ENCODE measurements at regions not wholly inside any gene's neighbourhood (a gene's known extent, or its start where the extent isn't known, plus 50 kb on each side); places are given as distances from the start of the nearest gene placed in this dataset.

DNA sequence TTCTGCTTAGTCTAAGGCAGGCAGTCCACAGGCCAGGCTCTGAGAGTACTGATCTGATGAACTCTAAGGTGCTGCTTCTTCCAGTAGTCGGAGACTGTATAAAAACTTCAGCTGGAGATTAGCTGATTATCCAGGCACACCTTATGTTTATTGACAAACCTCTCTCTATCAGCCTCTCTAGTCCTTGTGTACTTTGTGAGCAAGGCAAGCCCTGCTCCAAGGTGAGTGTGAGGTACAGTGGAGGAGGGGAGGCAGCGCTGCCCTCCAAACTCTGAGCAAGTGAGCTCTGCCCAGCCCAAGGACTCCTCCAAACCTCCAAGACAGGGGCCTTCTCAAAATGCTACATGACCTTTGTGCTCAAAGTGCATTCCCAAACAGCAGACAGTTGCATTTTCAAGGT lies 95.9 kb upstream of the CDKN3 start:
- Mint-ChIP-seq H3K27ac (no peak overlapping the region), H3K4me3 (no peak overlapping the region), H3K4me1 (no peaks in the 10 kb centered on the region), H3K9me3 (peaks cover 0 to 1% (median 0%) of the 10 kb centered on the region in 7 donors), H3K36me3 (no peaks in the 10 kb centered on the region), H3K27me3 (peaks cover 29% of the 10 kb centered on the region)
- Histone ChIP-seq H3K4me1 (ENCODE audit: control insufficient read depth, insufficient read depth, low read length, poor library complexity, severe bottlenecking) (no peaks in the 10 kb centered on the region), H3K4me3 (ENCODE audit: low read depth, low read length) (no peak overlapping the region), H3K9me3 (ENCODE audit: control insufficient read depth in 2 of 2, low read length in 2 of 2) (no peaks in the 10 kb centered on the region), H3K27me3 (ENCODE audit: control insufficient read depth, insufficient read depth, low read length) (peaks cover 9% of the 10 kb centered on the region), H3K36me3 (ENCODE audit: control insufficient read depth, insufficient read depth, low read length) (no peaks in the 10 kb centered on the region), H3K27ac (ENCODE audit: insufficient read depth, low read length, poor library complexity, severe bottlenecking) (no peak overlapping the region)
- DNase-seq (no peak), ATAC-seq (ENCODE audit: low read depth in 2 of 2) (no peak)

DNA sequence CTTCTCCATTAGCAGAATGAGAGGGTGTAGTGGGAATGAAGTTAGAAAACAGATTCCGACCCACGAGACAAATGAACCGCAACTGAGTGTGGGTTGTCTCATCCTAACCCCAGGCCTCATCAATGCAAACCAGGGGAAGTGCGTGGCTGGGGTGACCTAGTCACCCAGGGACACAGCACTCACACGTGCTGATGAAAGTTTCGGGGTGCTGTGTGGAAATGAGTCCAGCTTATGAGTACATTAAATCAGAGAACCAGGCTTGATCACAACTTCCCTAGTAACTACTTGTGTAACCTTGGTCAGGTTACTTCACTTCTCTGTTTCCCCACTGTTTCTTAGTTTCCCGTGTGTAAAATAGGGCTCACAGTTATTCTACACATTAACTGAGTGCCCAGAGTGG lies 95.4 kb upstream of the CDKN3 start:
- peaks cover 0 to 1% (median 0%) of the 10 kb centered on the region in 7 donors for H3K9me3 Mint-ChIP-seq
- H3K4me3 Mint-ChIP-seq: no peak overlapping the region
- Histone ChIP-seq H3K27ac (ENCODE audit: insufficient read depth, low read length, poor library complexity, severe bottlenecking) (no peak overlapping the region), H3K4me1 (ENCODE audit: control insufficient read depth, insufficient read depth, low read length, poor library complexity, severe bottlenecking) (no peaks in the 10 kb centered on the region), H3K36me3 (ENCODE audit: control insufficient read depth, insufficient read depth, low read length) (no peaks in the 10 kb centered on the region), H3K27me3 (ENCODE audit: control insufficient read depth, insufficient read depth, low read length) (peaks cover 9% of the 10 kb centered on the region), H3K9me3 (ENCODE audit: control insufficient read depth in 2 of 2, low read length in 2 of 2) (no peaks in the 10 kb centered on the region), H3K4me3 (ENCODE audit: low read depth, low read length) (no peak overlapping the region)
- H3K4me1 Mint-ChIP-seq: no peaks in the 10 kb centered on the region
- H3K27me3 Mint-ChIP-seq: peaks cover 26% of the 10 kb centered on the region
- DNase-seq (no peak), ATAC-seq (ENCODE audit: low read depth in 2 of 2) (no peak)
- H3K27ac Mint-ChIP-seq: no peak overlapping the region
- no peaks in the 10 kb centered on the region for H3K36me3 Mint-ChIP-seq

DNA sequence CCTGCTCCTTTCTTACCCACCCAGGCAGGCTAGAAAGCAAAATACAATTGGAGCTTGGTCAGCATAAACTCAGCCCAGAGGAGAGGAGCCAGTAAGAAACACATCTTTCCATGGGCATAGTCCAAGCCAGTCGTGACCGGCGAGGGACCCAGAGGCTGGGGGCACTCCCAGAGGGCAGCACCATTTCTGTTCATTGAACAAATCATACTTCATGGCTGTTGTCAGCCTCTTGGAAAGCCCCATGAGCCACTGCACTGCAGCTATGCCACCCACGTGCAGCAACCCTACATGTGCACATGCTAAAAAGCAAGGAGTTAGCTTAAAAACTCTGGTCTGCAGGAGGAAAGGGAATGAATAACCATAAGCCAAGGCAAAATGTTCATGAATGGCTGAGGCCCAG lies 90.0 kb upstream of the CDKN3 start:
- peaks cover 0 to 1% (median 0%) of the 10 kb centered on the region in 7 donors for H3K9me3 Mint-ChIP-seq
- H3K27ac ChIP-seq (ENCODE audit: insufficient read depth, low read length, poor library complexity, severe bottlenecking): no peak overlapping the region
- DNase-seq (no peak), ATAC-seq (ENCODE audit: low read depth in 2 of 2) (no peak)
- no peak overlapping the region for H3K4me3 ChIP-seq (ENCODE audit: low read depth, low read length)
- H3K27me3 ChIP-seq (ENCODE audit: control insufficient read depth, insufficient read depth, low read length): peaks cover 4% of the 10 kb centered on the region
- no peaks in the 10 kb centered on the region for H3K36me3 ChIP-seq (ENCODE audit: control insufficient read depth, insufficient read depth, low read length)
- no peaks in the 10 kb centered on the region for H3K9me3 ChIP-seq (ENCODE audit: control insufficient read depth in 2 of 2, low read length in 2 of 2)
- no peaks in the 10 kb centered on the region for H3K4me1 ChIP-seq (ENCODE audit: control insufficient read depth, insufficient read depth, low read length, poor library complexity, severe bottlenecking)
- no peak overlapping the region for H3K4me3 Mint-ChIP-seq
- H3K27me3 Mint-ChIP-seq: peaks cover 12% of the 10 kb centered on the region
- H3K4me1 Mint-ChIP-seq: no peaks in the 10 kb centered on the region
- H3K27ac Mint-ChIP-seq: no peak overlapping the region
- no peaks in the 10 kb centered on the region for H3K36me3 Mint-ChIP-seq

DNA sequence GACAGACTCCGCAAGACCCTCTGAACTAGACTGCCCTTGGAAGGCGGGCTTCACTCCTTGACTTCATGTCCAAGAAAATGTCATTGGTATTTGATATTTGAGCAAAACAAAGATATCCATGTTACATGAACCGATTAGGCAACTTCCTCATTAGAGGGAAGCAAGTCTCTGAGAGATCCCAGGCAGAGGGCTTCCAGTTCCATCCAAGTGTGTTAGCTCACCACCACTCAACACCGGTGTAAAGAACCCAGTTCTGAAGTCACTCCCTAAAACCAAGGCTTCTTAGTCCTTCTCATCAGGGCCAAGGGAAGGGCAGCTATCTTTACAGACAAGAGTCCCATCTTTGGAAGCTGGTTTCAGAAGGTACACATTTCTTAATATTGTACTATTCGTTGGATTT lies 87.2 kb upstream of the CDKN3 start:
- Mint-ChIP-seq H3K27ac (no peak overlapping the region), H3K9me3 (peaks cover 0 to under 1% (median 0%) of the 10 kb centered on the region in 7 donors), H3K36me3 (no peaks in the 10 kb centered on the region), H3K4me1 (no peaks in the 10 kb centered on the region), H3K27me3 (peaks cover 12% of the 10 kb centered on the region), H3K4me3 (no peak overlapping the region)
- no peaks in the 10 kb centered on the region for H3K36me3 ChIP-seq (ENCODE audit: control insufficient read depth, insufficient read depth, low read length)
- no peaks in the 10 kb centered on the region for H3K9me3 ChIP-seq (ENCODE audit: control insufficient read depth in 2 of 2, low read length in 2 of 2)
- no peak overlapping the region for H3K4me3 ChIP-seq (ENCODE audit: low read depth, low read length)
- ATAC-seq (ENCODE audit: low read depth in 2 of 2) (no peak), DNase-seq (no peak)
- no peaks in the 10 kb centered on the region for H3K4me1 ChIP-seq (ENCODE audit: control insufficient read depth, insufficient read depth, low read length, poor library complexity, severe bottlenecking)
- H3K27me3 ChIP-seq (ENCODE audit: control insufficient read depth, insufficient read depth, low read length): peaks cover 6% of the 10 kb centered on the region
- H3K27ac ChIP-seq (ENCODE audit: insufficient read depth, low read length, poor library complexity, severe bottlenecking): no peak overlapping the region

DNA sequence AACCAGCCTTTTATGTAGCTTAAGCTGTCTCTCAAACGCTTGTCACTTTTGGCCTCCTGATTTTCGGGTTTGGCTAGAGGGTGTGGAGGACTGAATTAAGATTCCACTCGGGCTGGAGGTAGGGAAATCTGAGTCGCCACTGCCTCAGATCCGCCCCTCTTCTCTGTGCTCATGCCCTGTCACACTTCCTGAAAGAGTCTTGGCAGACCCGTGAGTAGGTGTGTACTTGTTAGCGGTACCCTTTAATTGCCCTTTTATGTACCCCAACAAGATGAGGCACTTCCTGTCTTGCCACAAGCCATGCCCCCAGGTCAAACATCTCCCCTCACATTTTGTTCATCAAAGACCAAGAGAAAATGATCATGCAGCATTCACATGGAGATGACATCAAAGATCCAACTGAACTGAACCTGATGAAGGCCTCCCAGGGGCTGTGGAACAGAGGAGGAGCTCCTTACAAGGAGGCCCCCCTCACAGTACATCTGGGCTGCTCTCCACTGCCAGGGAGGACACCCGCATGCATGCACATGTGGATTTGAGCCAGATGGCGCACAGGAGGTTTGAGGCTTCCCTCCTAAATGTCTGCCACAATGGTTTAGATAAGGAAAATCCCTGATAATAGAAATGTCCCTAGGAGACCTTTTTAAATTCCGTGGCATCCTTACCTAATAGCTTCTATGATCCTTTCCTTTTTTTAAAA lies 86.5 kb upstream of the CDKN3 start:
- H3K27me3 ChIP-seq (ENCODE audit: control insufficient read depth, insufficient read depth, low read length): peaks cover 2% of the 10 kb centered on the region
- no peak overlapping the region for H3K4me3 Mint-ChIP-seq
- H3K4me1 Mint-ChIP-seq: no peaks in the 10 kb centered on the region
- no peak for ATAC-seq (ENCODE audit: low read depth in 2 of 2)
- H3K36me3 ChIP-seq (ENCODE audit: control insufficient read depth, insufficient read depth, low read length): no peaks in the 10 kb centered on the region
- H3K27me3 Mint-ChIP-seq: peaks cover 9% of the 10 kb centered on the region
- DNase-seq: no peak
- no peaks in the 10 kb centered on the region for H3K9me3 ChIP-seq (ENCODE audit: control insufficient read depth in 2 of 2, low read length in 2 of 2)
- no peak overlapping the region for H3K27ac Mint-ChIP-seq
- no peak overlapping the region for H3K27ac ChIP-seq (ENCODE audit: insufficient read depth, low read length, poor library complexity, severe bottlenecking)
- no peaks in the 10 kb centered on the region for H3K36me3 Mint-ChIP-seq
- H3K4me1 ChIP-seq (ENCODE audit: control insufficient read depth, insufficient read depth, low read length, poor library complexity, severe bottlenecking): no peaks in the 10 kb centered on the region
- H3K9me3 Mint-ChIP-seq: peaks cover 0 to 1% (median 0%) of the 10 kb centered on the region in 7 donors
- H3K4me3 ChIP-seq (ENCODE audit: low read depth, low read length): no peak overlapping the region

DNA sequence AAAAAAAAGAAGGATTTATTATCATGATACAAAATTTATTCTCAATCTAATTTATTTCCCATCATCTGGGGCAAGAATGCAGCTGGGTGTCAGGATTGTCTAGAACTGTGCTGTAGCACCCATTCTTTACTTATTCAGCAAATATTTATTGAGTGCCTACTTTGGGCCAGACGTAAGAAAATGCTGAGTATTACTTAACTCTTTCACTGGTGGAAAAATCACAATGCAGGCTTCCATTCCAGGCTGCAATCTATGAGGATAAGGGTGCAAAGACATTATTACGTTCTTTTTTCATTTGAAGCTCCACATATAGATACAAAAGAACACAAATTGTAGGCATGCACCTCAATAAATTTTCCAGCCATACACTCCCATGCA lies 86.0 kb upstream of the CDKN3 start:
- Histone ChIP-seq H3K27me3 (ENCODE audit: control insufficient read depth, insufficient read depth, low read length) (peaks cover 2% of the 10 kb centered on the region), H3K4me1 (ENCODE audit: control insufficient read depth, insufficient read depth, low read length, poor library complexity, severe bottlenecking) (no peaks in the 10 kb centered on the region), H3K4me3 (ENCODE audit: low read depth, low read length) (no peak overlapping the region), H3K27ac (ENCODE audit: insufficient read depth, low read length, poor library complexity, severe bottlenecking) (no peak overlapping the region), H3K36me3 (ENCODE audit: control insufficient read depth, insufficient read depth, low read length) (no peaks in the 10 kb centered on the region), H3K9me3 (ENCODE audit: control insufficient read depth in 2 of 2, low read length in 2 of 2) (no peaks in the 10 kb centered on the region)
- Mint-ChIP-seq H3K9me3 (peaks cover 0 to 1% (median 0%) of the 10 kb centered on the region in 7 donors), H3K27ac (no peak overlapping the region), H3K4me1 (no peaks in the 10 kb centered on the region), H3K36me3 (no peaks in the 10 kb centered on the region), H3K27me3 (peaks cover 5% of the 10 kb centered on the region), H3K4me3 (no peak overlapping the region)
- DNase-seq: no peak
- no peak for ATAC-seq (ENCODE audit: low read depth in 2 of 2)

DNA sequence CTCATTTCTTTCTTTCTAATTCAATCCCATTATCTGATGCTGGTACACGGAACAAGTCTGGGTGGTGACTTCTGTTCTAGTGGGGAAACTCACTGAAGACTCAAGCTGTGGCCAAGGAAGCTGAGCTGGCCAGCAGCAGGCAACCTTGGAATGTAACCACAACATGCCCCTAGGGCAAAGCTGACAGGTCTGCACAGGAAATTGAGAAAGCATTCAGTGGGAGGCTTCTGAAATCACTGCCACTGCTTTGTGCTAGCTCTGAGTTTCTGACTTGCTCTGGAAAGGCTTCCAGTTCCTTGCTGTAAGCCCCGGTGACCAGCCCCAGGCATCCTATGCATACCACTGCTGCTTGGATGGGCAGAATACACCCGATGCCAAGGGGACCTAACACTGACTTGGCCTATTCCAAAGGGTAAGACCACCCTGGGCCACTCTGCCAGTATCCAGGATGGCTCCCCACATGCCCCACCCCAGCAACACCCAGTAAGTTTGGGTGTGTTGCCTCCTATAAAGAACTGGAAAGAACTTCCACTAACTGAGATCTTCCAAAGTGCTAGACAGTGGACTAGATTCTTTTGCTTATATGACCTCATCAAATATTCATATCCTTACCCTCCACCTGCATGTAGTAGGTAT lies 84.5 kb upstream of the CDKN3 start:
- Histone ChIP-seq H3K9me3 (ENCODE audit: control insufficient read depth in 2 of 2, low read length in 2 of 2) (no peaks in the 10 kb centered on the region), H3K27me3 (ENCODE audit: control insufficient read depth, insufficient read depth, low read length) (peaks cover 2% of the 10 kb centered on the region), H3K27ac (ENCODE audit: insufficient read depth, low read length, poor library complexity, severe bottlenecking) (no peak overlapping the region), H3K4me3 (ENCODE audit: low read depth, low read length) (no peak overlapping the region), H3K4me1 (ENCODE audit: control insufficient read depth, insufficient read depth, low read length, poor library complexity, severe bottlenecking) (no peaks in the 10 kb centered on the region), H3K36me3 (ENCODE audit: control insufficient read depth, insufficient read depth, low read length) (no peaks in the 10 kb centered on the region)
- Mint-ChIP-seq H3K4me3 (no peak overlapping the region), H3K4me1 (no peaks in the 10 kb centered on the region), H3K36me3 (no peaks in the 10 kb centered on the region), H3K27ac (no peak overlapping the region), H3K27me3 (peaks cover 5% of the 10 kb centered on the region), H3K9me3 (peaks cover 0 to 1% (median 0%) of the 10 kb centered on the region in 7 donors)
- no peak for ATAC-seq (ENCODE audit: low read depth in 2 of 2)
- no peak for DNase-seq
